ENCODE measurements at regions not wholly inside any gene's neighbourhood (a gene's known extent, or its start where the extent isn't known, plus 50 kb on each side); places are given as distances from the start of the nearest gene placed in this dataset.

- DNase-seq (ENCODE audit: low read depth), result no peak
These were observed 377.8 kb upstream of the CHRM3 start for GRCh38 chr1:239008568-239008967.

- DNase-seq (ENCODE audit: low read depth), result no peak
These were observed 380.1 kb upstream of the CHRM3 start for GRCh38 chr1:239006276-239006675.

- no peak for DNase-seq (ENCODE audit: low read depth)
These were observed 386.4 kb upstream of the CHRM3 start for GRCh38 chr1:238999944-239000343.

GRCh38 chr1:238998577-238998976 is 387.8 kb upstream of the CHRM3 start:
- DNase-seq (ENCODE audit: low read depth), result no peak

- no peak for DNase-seq (ENCODE audit: low read depth)
These were observed 394.4 kb upstream of the CHRM3 start for GRCh38 chr1:238991765-238992495.

GRCh38 chr1:238985312-238985711 is 401.1 kb upstream of the CHRM3 start:
- DNase-seq (ENCODE audit: low read depth), result no peak

GRCh38 chr1:238982736-238983135 is 403.6 kb upstream of the CHRM3 start:
- DNase-seq (ENCODE audit: low read depth), result no peak

- no peak for DNase-seq (ENCODE audit: low read depth)
These were observed 404.9 kb upstream of the CHRM3 start for GRCh38 chr1:238981317-238981933.

GRCh38 chr1:238980053-238980452 is 406.3 kb upstream of the CHRM3 start:
- DNase-seq (ENCODE audit: low read depth), result no peak

GRCh38 chr1:238964631-238965030 is 421.7 kb upstream of the CHRM3 start:
- DNase-seq (ENCODE audit: low read depth), result no peak

GRCh38 chr1:238962941-238963340 is 423.4 kb upstream of the CHRM3 start:
- no peak for DNase-seq (ENCODE audit: low read depth)

GRCh38 chr1:238961790-238962189 is 424.6 kb upstream of the CHRM3 start:
- DNase-seq (ENCODE audit: low read depth), result no peak

- DNase-seq (ENCODE audit: low read depth), result no peak
These were observed 426.3 kb upstream of the CHRM3 start for GRCh38 chr1:238960071-238960470.

- no peak for DNase-seq (ENCODE audit: low read depth)
These were observed 430.4 kb upstream of the CHRM3 start for GRCh38 chr1:238955934-238956333.

- DNase-seq (ENCODE audit: low read depth), result no peak
These were observed 431.5 kb upstream of the CHRM3 start for GRCh38 chr1:238954865-238955264.

GRCh38 chr1:238953448-238954010 is 432.8 kb upstream of the CHRM3 start:
- DNase-seq (ENCODE audit: low read depth), result no peak

- no peak for DNase-seq (ENCODE audit: low read depth)
These were observed 434.6 kb upstream of the CHRM3 start for GRCh38 chr1:238951809-238952208.

GRCh38 chr1:238950784-238951183 is 435.6 kb upstream of the CHRM3 start:
- DNase-seq (ENCODE audit: low read depth), result no peak

- DNase-seq (ENCODE audit: low read depth), result no peak
These were observed 436.4 kb upstream of the CHRM3 start for GRCh38 chr1:238950017-238950416.

GRCh38 chr1:238944028-238944427 is 442.3 kb upstream of the CHRM3 start:
- DNase-seq (ENCODE audit: low read depth), result no peak

- DNase-seq (ENCODE audit: low read depth), result no peak
These were observed 458.5 kb upstream of the CHRM3 start for GRCh38 chr1:238927899-238928298.

GRCh38 chr1:238916828-238917227 is 469.5 kb upstream of the CHRM3 start:
- DNase-seq (ENCODE audit: low read depth), result no peak

- DNase-seq (ENCODE audit: low read depth), result no peak
These were observed 472.0 kb upstream of the CHRM3 start for GRCh38 chr1:238914346-238914745.

- DNase-seq (ENCODE audit: low read depth), result no peak
These were observed 473.2 kb upstream of the CHRM3 start for GRCh38 chr1:238913210-238913609.

All from T follicular helper cell (primary cell).